ENCODE measurements at regions not wholly inside any gene's neighbourhood (a gene's known extent, or its start where the extent isn't known, plus 50 kb on each side); places are given as distances from the start of the nearest gene placed in this dataset.

GRCh38 chr2:196365923-196366322 lies 194.5 kb upstream of the STK17B start:
- H3K9me2 ChIP-seq (ENCODE audit: insufficient read depth), result no peaks in the 10 kb centered on the region
- TF ChIP-seq EZH2phosphoT487 (IDR thresholded peaks at IDR 0.05; ENCODE audit: unreplicated experiment), result no peak
- TF ChIP-seq ZNF114 (CRISPR knock-in tag; IDR thresholded peaks at IDR 0.05), result no peak
- no peak for TF ChIP-seq REST (IDR thresholded peaks at IDR 0.05; ENCODE audit: unreplicated experiment)
- TF ChIP-seq POLR2AphosphoS5 (IDR thresholded peaks at IDR 0.05; ENCODE audit: low read depth), result no peak
- no peak for TF ChIP-seq CTCF (conservative IDR thresholded peaks at IDR 0.05; ENCODE audit: low read depth in 2 of 2)
- no peak for TF ChIP-seq EZH2 (IDR thresholded peaks at IDR 0.05; ENCODE audit: low read depth, unreplicated experiment)
- no peak for TF ChIP-seq NANOG (IDR thresholded peaks at IDR 0.05; ENCODE audit: borderline replicate concordance)
- no peak for TF ChIP-seq ZNF331 (CRISPR knock-in tag; IDR thresholded peaks at IDR 0.05; ENCODE audit: low read depth)
- no peak overlapping the region for H3K4me2 ChIP-seq
- H3K27me3 Mint-ChIP-seq (ENCODE audit: insufficient read depth, low read depth, poor library complexity), result peaks cover 6% of the 10 kb centered on the region
- no peak for ATAC-seq
- no peaks in the 10 kb centered on the region for H3K27me3 ChIP-seq (ENCODE audit: insufficient read depth)
- no peaks in the 10 kb centered on the region for H3K79me2 ChIP-seq (replicated peaks; ENCODE audit: insufficient read depth)
- H3K4me1 Mint-ChIP-seq, result peaks cover 2% of the 10 kb centered on the region; the same call in 1 of the 3 replicates
- no peaks in the 10 kb centered on the region for H3K9me3 Mint-ChIP-seq
- no peak overlapping the region for H3K27ac Mint-ChIP-seq
- no peaks in the 10 kb centered on the region for H4K20me1 ChIP-seq (replicated peaks; ENCODE audit: insufficient read depth)
- H3K36me3 ChIP-seq (ENCODE audit: insufficient read depth), result no peaks in the 10 kb centered on the region
- no peaks in the 10 kb centered on the region for H3F3A ChIP-seq (replicated peaks; ENCODE audit: low read depth)
- H3K27ac ChIP-seq (ENCODE audit: low read depth), result no peak overlapping the region
- H3K4me3 ChIP-seq, result no peak overlapping the region
- no peaks in the 10 kb centered on the region for H3K36me3 Mint-ChIP-seq (ENCODE audit: low read depth)
- DNase-seq (ENCODE audit: low spot score), result no peak
- no peak overlapping the region for H3K4me3 Mint-ChIP-seq
- H3K4me1 ChIP-seq (ENCODE audit: insufficient read depth), result no peaks in the 10 kb centered on the region
- H2AFZ ChIP-seq, result no peak overlapping the region

GRCh38 chr2:196367633-196368032 lies 196.3 kb upstream of the STK17B start:
- Histone ChIP-seq H3K27ac (ENCODE audit: low read depth) (no peak overlapping the region), H3F3A (replicated peaks; ENCODE audit: low read depth) (no peaks in the 10 kb centered on the region), H3K4me2 (no peak overlapping the region), H3K4me3 (no peak overlapping the region), H3K27me3 (ENCODE audit: insufficient read depth) (no peaks in the 10 kb centered on the region), H2AFZ (no peak overlapping the region), H3K36me3 (ENCODE audit: insufficient read depth) (no peaks in the 10 kb centered on the region), H4K20me1 (replicated peaks; ENCODE audit: insufficient read depth) (no peaks in the 10 kb centered on the region), H3K4me1 (ENCODE audit: insufficient read depth) (no peaks in the 10 kb centered on the region), H3K9me2 (ENCODE audit: insufficient read depth) (no peaks in the 10 kb centered on the region), H3K79me2 (replicated peaks; ENCODE audit: insufficient read depth) (no peaks in the 10 kb centered on the region)
- no peak overlapping the region for H3K27ac Mint-ChIP-seq
- no peak for DNase-seq (ENCODE audit: low spot score)
- H3K4me1 Mint-ChIP-seq, result peaks cover 2% of the 10 kb centered on the region; the same call in 1 of the 3 replicates
- H3K4me3 Mint-ChIP-seq, result no peak overlapping the region
- H3K9me3 Mint-ChIP-seq, result no peaks in the 10 kb centered on the region
- ATAC-seq, result no peak
- no peaks in the 10 kb centered on the region for H3K36me3 Mint-ChIP-seq (ENCODE audit: low read depth)
- peaks cover 6% of the 10 kb centered on the region for H3K27me3 Mint-ChIP-seq (ENCODE audit: insufficient read depth, low read depth, poor library complexity)
- no peak for TF ChIP-seq CREB1 (CRISPR knock-in tag; IDR thresholded peaks at IDR 0.05; ENCODE audit: low read depth)
- no peak for TF ChIP-seq JUNB (IDR thresholded peaks at IDR 0.05; ENCODE audit: unreplicated experiment)
- TF ChIP-seq ZNF462 (CRISPR knock-in tag; IDR thresholded peaks at IDR 0.05), result no peak

Data from GM23338 (cell line).